HG03520 (cell line): ENCODE measurements at regions not wholly inside any gene's neighbourhood (a gene's known extent, or its start where the extent isn't known, plus 50 kb on each side); places are given as distances from the start of the nearest gene placed in this dataset.

Experiments used
- ATAC-seq: cut with Tn5 transposase; IDR thresholded peaks from one replicate; pipeline ENCODE4 v1.9.1; 2021; ENCODE audit warnings: mild to moderate bottlenecking, moderate library complexity; ENCODE audit not compliant: unreplicated experiment

DNA sequence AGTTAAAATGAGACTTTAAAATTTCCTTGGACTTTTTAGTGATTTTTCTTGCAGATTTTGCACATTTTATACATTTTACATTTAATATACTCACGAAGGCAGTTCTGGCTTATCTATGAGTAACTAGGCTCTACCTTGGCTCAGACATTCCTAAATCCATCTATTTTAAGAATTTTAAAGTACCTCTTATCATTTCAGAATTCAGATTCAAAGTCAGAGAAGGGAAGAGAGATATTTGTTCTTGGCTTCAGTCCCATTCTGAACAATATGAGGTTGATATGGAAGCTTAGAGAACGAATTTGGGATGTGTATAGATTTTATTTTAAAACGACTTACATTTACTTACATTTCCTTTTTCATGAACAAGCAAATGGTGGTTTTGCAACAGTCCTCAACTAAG is 230.2 kb downstream of the LMO4 start:
- ATAC-seq: no peak

- ATAC-seq: no peak
Observed at GRCh38 chr1:87560137-87560536, 231.5 kb downstream of the LMO4 start.

DNA sequence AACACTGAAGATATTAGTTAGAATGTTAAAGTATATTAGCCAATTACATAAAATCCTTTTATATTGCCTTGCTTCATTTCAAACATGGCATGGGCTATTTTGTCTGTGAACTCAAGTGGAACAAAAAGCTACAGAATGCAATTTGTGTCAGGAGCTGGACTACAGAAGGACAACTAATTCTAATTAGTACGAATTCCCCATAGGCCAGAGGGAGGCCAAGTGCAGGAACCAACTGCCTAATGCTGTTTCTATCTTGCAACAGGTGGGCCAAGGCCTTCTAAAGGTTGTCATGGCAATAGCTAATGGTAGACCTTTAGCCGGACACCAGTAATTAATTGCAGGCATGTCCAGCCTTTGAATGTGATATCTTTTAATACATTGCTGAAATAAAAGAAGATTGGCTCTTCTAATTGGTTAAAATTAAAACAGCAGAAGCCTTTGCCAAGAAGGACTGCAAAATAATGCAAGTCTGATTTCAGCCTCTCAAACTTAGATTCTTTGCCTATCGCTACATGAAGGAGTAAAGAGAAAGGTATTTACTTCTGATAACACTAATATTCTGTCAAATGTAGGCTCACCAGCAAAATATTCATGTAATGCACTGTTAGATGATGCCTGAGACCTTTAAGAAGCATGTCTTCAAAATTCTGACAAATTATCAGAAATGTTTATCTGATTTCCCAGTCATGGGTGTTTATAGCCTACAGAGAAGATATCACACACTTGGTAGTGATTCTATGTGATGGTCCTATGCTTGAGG is 232.1 kb downstream of the LMO4 start:
- ATAC-seq: no peak

DNA sequence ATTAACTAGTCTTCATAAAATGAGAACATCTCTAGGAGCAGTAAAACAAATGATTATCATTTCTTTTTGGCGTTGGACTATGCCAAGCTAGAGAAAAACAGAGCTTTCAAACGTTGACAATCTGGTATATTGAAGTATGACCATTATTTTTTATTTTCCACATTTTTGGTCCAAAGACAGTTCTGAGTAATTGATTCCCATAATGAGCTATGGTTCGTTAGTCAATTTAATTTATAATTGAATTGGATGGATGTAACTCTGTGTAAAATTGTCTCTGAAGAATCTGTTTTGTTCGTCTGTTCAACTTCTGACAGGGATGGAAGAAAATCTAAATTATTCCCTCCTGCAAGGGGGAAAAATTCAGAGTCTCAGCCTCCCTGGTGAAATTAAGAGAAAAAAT is 234.5 kb downstream of the LMO4 start:
- ATAC-seq: no peak

DNA sequence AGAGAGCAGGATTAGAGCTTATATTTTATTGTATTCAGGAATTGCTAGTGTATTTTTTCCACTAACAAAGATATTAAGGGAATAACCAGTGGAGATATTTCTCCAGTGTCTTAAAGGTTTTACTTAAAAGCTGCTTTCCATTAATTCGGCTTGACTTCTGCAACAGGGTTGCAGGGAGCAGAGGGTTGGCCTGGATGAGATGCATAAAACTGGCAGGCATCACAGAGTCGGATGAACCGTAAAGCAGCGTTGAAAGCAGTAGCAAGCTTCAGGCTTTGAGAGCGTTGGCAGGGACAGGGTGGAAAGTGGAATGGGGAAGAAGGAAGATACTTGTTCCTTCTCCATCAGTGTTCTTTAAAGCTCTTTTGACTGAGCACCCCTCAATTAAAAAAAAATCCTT is 237.2 kb downstream of the LMO4 start:
- no peak for ATAC-seq

- ATAC-seq: no peak
Observed at GRCh38 chr1:87568005-87568404, 239.3 kb downstream of the LMO4 start.

- ATAC-seq: no peak
Observed at GRCh38 chr1:87568911-87569310, 240.2 kb downstream of the LMO4 start.

- no peak for ATAC-seq
Observed at GRCh38 chr1:87572008-87572407, 243.3 kb downstream of the LMO4 start.

- no peak for ATAC-seq
Observed at GRCh38 chr1:87572891-87573290, 244.2 kb downstream of the LMO4 start.

GRCh38 chr1:87575528-87575927 is 246.8 kb downstream of the LMO4 start:
- no peak for ATAC-seq

DNA sequence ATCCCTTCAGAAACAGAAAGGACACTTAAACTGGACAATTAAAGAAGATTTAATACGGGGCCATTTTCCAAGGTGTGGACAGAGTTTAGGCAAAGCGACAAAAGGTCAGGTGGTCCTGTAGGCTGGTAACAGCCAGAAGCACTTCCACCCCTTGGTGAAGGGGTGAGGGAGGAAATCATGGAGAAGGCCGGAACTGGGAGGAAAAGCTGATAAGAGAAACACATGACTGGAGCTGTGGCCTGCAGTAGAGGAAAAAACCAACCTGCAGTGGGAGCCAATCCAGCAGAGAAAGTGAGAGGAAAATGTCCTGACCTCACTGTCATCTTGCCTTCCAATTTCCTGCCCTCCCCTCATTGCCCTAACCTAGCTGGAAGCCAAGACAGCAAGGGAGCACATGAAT is 249.8 kb downstream of the LMO4 start:
- no peak for ATAC-seq

GRCh38 chr1:87583459-87583858 is 254.8 kb downstream of the LMO4 start:
- no peak for ATAC-seq

DNA sequence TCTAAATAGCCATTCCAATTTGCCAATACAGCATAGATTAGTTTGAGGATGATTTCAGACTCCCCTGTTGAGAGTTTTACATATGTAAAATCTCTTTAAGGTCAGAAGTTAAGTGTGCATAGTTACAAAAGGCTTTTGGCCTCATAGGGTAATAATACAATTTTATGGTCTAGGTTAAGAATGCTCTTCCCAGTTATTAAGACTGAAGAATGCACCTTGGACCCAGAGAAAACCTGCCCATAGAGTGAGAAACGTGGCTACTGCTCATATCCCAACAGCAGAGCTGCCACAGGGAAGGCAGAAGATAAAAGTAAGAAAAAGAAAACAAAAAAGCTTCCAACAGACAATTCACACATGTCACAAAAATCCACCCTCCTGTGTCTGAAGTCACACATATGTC is 255.9 kb downstream of the LMO4 start:
- no peak for ATAC-seq

- ATAC-seq: no peak
Observed at GRCh38 chr1:87586501-87586900, 257.8 kb downstream of the LMO4 start.

DNA sequence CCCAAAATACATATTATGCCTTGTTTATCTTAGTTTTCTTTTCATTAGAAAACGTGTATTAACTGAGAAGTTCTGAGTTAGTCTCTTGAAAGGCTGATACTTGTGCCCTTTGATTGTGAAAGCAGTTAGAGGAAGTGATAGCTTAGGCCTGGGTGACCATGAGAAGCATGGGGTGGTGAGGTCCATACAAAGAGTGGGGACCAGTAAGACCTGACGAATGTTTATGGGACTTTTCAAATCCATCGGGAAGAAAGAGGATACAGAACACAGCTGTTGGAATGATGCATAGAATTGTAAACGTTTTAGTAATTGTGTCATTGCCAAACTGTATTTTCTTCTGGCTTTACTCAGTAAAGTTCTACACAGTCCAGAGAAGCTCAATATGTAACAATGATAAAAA is 259.8 kb downstream of the LMO4 start:
- peak; percentile 79 for ATAC-seq

GRCh38 chr1:87591492-87591891 is 262.8 kb downstream of the LMO4 start:
- no peak for ATAC-seq

- ATAC-seq: peak; percentile 90
Observed at GRCh38 chr1:87592156-87592555, 263.5 kb downstream of the LMO4 start.

DNA sequence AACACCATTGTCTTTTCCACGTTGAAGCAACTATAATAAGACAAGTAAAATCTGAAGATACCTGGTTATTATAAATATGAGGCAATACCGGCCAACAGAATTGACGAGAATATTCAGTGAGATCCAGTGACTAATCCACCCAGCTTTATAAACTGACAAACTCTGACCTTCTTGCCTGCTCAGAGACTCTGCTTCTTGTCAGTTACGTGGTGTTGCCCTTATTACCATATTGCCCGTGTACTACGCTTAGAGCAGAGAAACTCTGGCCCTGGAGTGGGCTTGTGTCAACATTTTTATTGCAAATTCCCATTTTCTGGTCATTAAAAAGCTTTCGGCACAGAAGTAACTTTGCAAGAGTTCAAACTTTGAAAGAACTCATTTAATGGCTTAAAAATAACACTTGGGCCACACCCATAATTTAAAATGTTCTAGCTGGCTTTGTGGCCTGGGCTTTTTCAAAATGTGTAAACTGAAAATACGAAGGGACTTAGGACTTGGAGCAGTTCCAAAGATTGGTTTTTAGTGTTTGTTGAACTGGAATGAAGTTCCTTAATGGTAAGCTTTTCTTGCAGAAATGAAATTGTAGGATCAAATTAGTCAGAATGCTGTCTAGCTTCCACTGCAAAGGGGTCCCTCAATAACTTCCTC is 266.2 kb downstream of the LMO4 start:
- no peak for ATAC-seq

DNA sequence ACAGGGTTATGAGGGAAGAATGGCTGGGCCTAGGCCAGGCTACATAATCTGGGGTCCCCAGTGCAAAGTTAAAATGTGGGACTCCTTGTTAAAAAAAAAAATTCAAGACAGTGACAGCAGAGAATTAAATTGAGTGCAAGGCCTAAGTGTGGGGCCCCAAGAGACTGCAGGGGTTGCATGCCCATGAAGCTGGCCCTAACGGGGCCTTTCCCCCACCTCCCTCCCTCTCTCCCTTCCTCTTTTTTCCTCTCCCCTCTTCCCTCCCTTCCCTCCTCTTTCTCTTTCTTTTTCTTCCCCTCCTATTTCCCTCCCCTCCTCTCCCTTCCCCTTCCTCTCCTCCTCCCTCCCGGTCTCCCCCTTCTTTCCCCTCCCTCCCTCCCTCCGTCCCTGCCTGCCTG is 266.7 kb downstream of the LMO4 start:
- ATAC-seq: no peak

DNA sequence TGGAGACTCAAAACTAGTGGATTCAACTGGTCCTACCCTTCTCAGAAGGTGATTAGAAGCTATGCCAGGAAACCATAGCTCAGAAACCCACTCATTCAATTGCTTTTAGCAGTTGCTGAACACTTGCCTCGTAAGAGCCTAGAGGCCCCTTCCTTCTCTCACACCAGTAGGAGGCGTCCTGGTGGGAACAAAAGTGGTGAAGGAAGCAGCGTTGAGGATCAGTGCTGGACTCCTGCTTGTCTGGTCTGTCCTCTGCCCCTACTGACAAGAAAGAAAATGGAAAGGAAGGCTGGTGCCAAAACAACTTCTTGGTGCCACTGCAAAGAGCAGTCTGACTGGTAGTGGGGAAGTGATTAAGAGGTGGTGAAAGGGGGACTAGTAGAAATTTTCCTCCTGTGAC is 269.7 kb downstream of the LMO4 start:
- no peak for ATAC-seq

DNA sequence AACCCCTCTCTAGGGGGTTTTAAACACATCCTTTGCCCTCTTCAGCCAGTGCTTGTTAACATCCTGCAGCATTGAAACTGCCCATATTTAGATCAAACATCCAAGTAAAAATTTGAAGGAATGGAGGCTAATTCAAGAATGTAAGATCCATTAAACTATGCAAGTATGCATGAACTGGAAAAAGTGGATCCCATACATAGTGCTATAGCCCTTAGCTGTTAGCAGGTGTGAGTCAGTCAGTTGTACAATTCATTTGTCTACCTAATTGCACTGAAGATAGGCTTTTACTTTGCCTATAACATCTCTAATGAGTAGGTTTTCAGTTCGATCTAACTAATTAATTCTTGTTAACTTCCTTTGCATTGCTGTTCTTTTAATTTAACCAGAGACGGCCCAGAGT is 270.9 kb downstream of the LMO4 start:
- ATAC-seq: no peak

DNA sequence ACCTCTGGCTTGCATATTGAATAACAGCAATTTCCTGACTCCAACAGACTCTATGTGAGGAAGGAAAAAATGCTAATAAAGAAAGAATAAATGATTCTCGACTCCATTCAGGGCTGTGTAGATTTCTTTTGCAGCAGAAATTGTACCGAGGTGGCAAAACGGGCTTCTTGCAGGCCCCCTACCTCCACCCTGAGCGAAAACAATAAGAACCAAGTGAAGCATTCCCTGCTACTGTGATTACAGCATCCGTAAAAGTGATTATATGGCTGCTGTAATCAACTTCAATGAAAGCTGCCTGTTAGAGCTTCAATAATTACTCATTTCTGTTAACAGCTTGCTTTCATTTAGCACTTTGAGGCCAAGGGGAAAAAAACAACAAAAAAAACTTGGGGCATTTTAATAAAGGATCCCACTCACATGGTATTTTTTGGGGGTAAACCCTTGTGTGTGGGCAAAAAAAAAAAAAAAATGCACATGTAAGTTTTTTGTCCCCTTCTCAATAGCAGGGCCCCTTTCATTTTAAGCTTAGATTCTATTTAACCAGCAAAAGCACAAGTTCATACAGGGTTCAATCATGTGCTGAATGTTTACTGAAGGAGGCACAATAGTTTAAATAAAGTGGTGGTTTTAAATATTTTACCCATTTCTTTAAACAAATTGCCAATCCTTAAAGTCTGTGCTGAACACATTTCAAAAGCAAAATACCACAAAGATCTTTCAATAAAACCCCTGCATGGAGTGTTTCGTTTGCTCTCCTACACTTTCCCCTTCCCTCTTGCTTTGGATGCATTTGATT is 271.6 kb downstream of the LMO4 start:
- no peak for ATAC-seq
